SH-SY5Y (cell line): ENCODE measurements at regions not wholly inside any gene's neighbourhood (a gene's known extent, or its start where the extent isn't known, plus 50 kb on each side); places are given as distances from the start of the nearest gene placed in this dataset.

Source experiments
- GATA2 ChIP-seq: IDR thresholded peaks from 2 replicates; pipeline ENCODE4 v1.6.1; 2011; ENCODE audit warnings: mild to moderate bottlenecking, low read depth, low read length
- GATA3 ChIP-seq: IDR thresholded peaks from 2 replicates; pipeline ENCODE4 v1.6.1; 2011; ENCODE audit warnings: low read depth, mild to moderate bottlenecking, low read length, moderate library complexity

DNA sequence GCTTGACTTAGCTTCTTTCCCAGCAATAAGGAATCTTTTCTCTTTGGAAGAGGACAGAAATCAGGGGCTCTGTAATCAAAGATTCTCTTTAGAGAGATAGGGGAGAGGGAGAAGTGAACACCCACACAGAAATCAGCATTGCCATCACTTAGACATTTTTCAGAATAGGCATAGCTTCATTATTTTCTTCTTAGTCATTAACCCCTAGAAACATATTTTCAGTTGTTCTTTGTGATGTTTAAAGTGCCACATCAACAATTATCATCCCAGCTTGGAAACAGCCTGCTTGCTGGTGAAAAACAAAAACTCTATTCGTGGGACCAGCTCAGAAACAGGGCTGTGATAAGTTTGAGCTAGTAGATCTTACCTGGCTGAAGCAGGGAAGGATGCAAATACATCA is 88.3 kb upstream of the SLC44A3 start:
- TF ChIP-seq GATA2 = no peak
- TF ChIP-seq GATA3 = no peak
